Stimulated activated naive B cell treated with anti-CD40 and anti-IgM and Interleukin-4, amounts not matched to agents 10 μg/mL and 1 μg/mL and 100 μg/mL, for 72 hours (primary cell): ENCODE measurements at regions not wholly inside any gene's neighbourhood (a gene's known extent, or its start where the extent isn't known, plus 50 kb on each side); places are given as distances from the start of the nearest gene placed in this dataset.
"Not testable (repeated sequence)": the region's sequence is repeated elsewhere in the genome, so short reads cannot be mapped to it uniquely, and the experiment has no call there.

Source experiments
- ATAC-seq, 2 donors: fragments of 150-1000 bp; cut with Tn5 transposase; replicated peaks; 2 replicates each; pipeline ENCODE4 v1.10.0; 2021; ENCODE audit warnings: moderate library complexity in 1 of 2
- DNase-seq: peaks from one replicate; pipeline ENCODE4 v3.0.0; 2021
- H3K27ac Mint-ChIP-seq: one replicate; pipeline ENCODE4 v1.8.0; 2022; ENCODE audit warnings: mild to moderate bottlenecking, mixed read lengths
- H3K27me3 Mint-ChIP-seq, 2 donors: one replicate each; pipeline ENCODE4 v1.8.0; 2022; ENCODE audit warnings: mixed read lengths in 2 of 2
- H3K36me3 Mint-ChIP-seq, 2 donors: one replicate each; pipeline ENCODE4 v1.8.0; 2022; ENCODE audit warnings: mixed read lengths in 2 of 2, mild to moderate bottlenecking in 1 of 2
- H3K4me1 Mint-ChIP-seq, 2 donors: one replicate each; pipeline ENCODE4 v1.8.0; 2022; ENCODE audit warnings: mixed read lengths in 2 of 2, mild to moderate bottlenecking in 1 of 2
- H3K4me3 Mint-ChIP-seq, 2 donors: one replicate each; pipeline ENCODE4 v1.8.0; 2022; ENCODE audit warnings: mild to moderate bottlenecking in 2 of 2, mixed read lengths in 2 of 2, moderate library complexity in 1 of 2
- H3K9me3 Mint-ChIP-seq, 2 donors: one replicate each; pipeline ENCODE4 v1.8.0; 2022; ENCODE audit warnings: mixed read lengths in 2 of 2, mild to moderate bottlenecking in 1 of 2

DNA sequence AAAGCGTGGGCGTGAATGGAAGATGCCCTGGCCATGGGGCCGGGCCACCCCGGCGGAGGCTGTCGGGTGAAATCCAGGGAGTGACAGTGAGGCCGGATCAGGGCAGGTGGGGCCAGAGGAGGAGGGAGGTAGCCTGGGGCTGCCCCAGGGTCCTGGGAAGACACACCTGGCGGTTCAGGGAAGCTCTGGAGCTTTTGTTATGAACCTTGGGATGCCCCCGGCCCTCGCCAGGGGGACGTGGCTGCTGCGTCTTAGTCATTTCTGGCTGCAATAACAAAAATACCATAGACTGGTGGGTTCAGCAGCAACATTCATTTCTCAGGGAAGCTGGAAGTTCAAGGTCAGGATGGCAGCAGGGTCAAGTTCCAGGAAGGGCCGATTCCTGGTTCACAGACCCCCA, 66.3 kb downstream of the TMEM121 start:
- DNase-seq, H3K36me3 Mint-ChIP-seq, H3K4me3 Mint-ChIP-seq, H3K27me3 Mint-ChIP-seq, ATAC-seq, H3K9me3 Mint-ChIP-seq: not testable (repeated sequence)
- peaks cover 6 to 23% of the 10 kb centered on the region in 2 donors for H3K4me1 Mint-ChIP-seq
- peak overlapping the region; percentile 31 for H3K27ac Mint-ChIP-seq

- H3K9me3 Mint-ChIP-seq, H3K36me3 Mint-ChIP-seq, DNase-seq, H3K4me1 Mint-ChIP-seq, H3K27me3 Mint-ChIP-seq: not testable (repeated sequence)
- Mint-ChIP-seq H3K27ac (peak overlapping the region; percentile 82), H3K4me3 (peak overlapping the region in 1 of 2 donors; percentile 16)
- ATAC-seq = peak; percentile 26 to 38
Observed at GRCh38 chr14:105595346-105595745, 69.0 kb downstream of the TMEM121 start.

DNA sequence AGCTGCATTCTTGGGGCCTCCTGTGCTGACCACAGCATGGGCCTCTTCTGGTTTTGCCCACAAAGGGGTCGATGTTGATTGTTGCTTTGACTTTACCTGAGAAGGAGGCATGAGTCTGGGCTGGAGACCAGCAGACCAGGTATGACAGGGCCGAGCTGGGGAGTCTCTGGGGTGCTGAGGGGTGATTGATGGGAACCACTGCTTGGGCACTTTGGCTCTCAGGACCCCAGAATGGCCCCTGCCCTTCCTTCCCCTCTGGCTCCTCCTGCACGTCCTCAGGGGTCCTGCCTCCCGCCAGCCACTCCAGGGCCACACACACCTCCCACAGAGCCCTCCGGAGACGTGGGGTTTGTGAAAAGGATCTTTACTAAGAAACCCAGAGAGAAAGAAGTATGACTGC, 70.0 kb downstream of the TMEM121 start:
- not testable (repeated sequence) for DNase-seq, H3K4me1 Mint-ChIP-seq, H3K36me3 Mint-ChIP-seq, H3K9me3 Mint-ChIP-seq, H3K27me3 Mint-ChIP-seq, ATAC-seq
- Mint-ChIP-seq H3K4me3 (peak overlapping the region in 1 of 2 donors; percentile 12), H3K27ac (peak overlapping the region; percentile 89)

DNA sequence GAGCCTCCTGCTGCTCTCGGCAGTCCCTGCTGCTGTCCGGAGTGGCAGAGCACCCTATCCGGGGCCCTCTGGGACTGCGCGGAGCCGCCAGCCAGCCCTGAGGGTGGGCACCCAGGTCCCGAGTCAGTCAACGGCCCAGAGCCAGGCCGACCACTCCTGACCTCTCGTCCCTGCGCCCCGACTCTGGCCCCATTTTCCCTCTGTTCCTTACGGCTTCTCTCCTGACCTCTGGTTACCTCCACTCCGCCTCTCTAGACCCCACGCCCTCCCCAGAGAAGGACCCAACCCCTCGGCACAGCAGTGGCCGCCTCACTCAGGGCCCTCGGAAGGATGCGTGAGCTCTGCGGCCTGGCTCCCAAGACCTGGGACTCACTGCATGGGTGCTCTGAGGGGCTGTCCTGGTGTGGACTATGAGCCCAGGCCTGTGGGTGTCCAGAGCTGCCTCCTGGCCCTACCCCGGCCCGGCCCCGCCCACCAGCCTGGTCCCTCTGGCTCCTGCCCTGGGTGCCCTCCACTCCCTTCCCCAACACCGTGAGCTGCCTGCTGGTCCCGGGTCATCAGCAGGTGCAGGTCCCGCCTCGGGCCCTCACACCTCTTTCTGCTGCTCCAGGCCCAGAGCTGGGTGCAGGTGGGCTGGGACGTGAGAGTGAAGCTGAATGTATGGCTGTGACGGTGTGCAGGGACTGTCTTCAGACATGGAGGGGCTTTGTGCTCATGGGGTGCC, 71.8 kb downstream of the TMEM121 start:
- not testable (repeated sequence) for H3K4me3 Mint-ChIP-seq, DNase-seq, ATAC-seq, H3K27me3 Mint-ChIP-seq, H3K9me3 Mint-ChIP-seq, H3K27ac Mint-ChIP-seq
- Mint-ChIP-seq H3K4me1 (peaks cover 17 to 19% of the 10 kb centered on the region in 2 donors), H3K36me3 (peaks cover 14 to 18% of the 10 kb centered on the region in 2 donors)

GRCh38 chr14:105598925-105599586, 72.7 kb downstream of the TMEM121 start:
- DNase-seq, H3K9me3 Mint-ChIP-seq, ATAC-seq, H3K27me3 Mint-ChIP-seq: not testable (repeated sequence)
- H3K36me3 Mint-ChIP-seq = peaks cover 16 to 21% of the 10 kb centered on the region in 2 donors
- peaks cover 18 to 22% of the 10 kb centered on the region in 2 donors for H3K4me1 Mint-ChIP-seq
- H3K27ac Mint-ChIP-seq = peak overlapping the region; percentile 75
- peak overlapping the region in 1 of 2 donors; percentile 13 for H3K4me3 Mint-ChIP-seq

GRCh38 chr14:105600195-105600938, 74.0 kb downstream of the TMEM121 start:
- H3K4me1 Mint-ChIP-seq = peaks cover 22 to 28% of the 10 kb centered on the region in 2 donors
- ATAC-seq, H3K27me3 Mint-ChIP-seq, H3K9me3 Mint-ChIP-seq, H3K4me3 Mint-ChIP-seq, DNase-seq: not testable (repeated sequence)
- H3K27ac Mint-ChIP-seq = peak overlapping the region; percentile 42
- H3K36me3 Mint-ChIP-seq = peaks cover 16 to 21% of the 10 kb centered on the region in 2 donors

DNA sequence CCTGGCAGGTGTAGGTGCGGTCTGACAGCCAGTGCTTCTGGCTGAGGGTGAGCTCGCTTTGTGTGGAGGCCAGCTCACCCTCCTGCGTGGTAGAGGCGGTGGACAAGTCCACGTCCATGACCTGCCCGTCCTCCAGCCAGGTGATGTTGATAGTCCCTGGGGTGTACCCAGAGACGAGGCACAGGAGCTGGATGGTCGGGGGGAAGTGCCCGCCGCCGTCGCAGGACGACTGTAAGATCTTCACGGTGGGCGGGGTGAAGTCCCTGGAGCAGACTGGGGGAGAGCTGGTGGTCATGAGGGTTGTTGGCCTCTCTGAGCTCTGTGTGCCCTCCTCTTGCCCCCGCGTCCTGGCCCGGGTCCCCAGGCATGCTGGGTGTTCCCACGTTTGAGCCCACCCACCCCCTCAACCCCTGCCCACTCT, 74.6 kb downstream of the TMEM121 start:
- Mint-ChIP-seq H3K9me3 (no peaks in the 10 kb centered on the region), H3K4me3 (no peak overlapping the region), H3K27ac (no peak overlapping the region), H3K36me3 (peaks cover 14 to 21% of the 10 kb centered on the region in 2 donors), H3K27me3 (no peaks in the 10 kb centered on the region), H3K4me1 (peaks cover 24 to 34% of the 10 kb centered on the region in 2 donors)
- DNase-seq = no peak
- ATAC-seq = no peak

- Mint-ChIP-seq H3K27ac (peak overlapping the region; percentile 95), H3K36me3 (peaks cover 14 to 17% of the 10 kb centered on the region in 2 donors), H3K9me3 (no peaks in the 10 kb centered on the region), H3K4me1 (peaks cover 27 to 37% of the 10 kb centered on the region in 2 donors), H3K4me3 (peak overlapping the region; percentile 84 to 92), H3K27me3 (no peaks in the 10 kb centered on the region)
- ATAC-seq = no peak
- DNase-seq = no peak
Observed at GRCh38 chr14:105601360-105602242, 75.2 kb downstream of the TMEM121 start.

GRCh38 chr14:105602243-105602750, 75.9 kb downstream of the TMEM121 start:
- peak overlapping the region; percentile 84 to 92 for H3K4me3 Mint-ChIP-seq
- no peaks in the 10 kb centered on the region for H3K9me3 Mint-ChIP-seq
- ATAC-seq (no peak), DNase-seq (no peak)
- peaks cover 27 to 36% of the 10 kb centered on the region in 2 donors for H3K4me1 Mint-ChIP-seq
- H3K27me3 Mint-ChIP-seq = no peaks in the 10 kb centered on the region
- H3K27ac Mint-ChIP-seq = peak overlapping the region; percentile 95
- H3K36me3 Mint-ChIP-seq = peaks cover 14 to 16% of the 10 kb centered on the region in 2 donors

- Mint-ChIP-seq H3K36me3 (peaks cover 14 to 16% of the 10 kb centered on the region in 2 donors), H3K4me1 (peaks cover 27 to 36% of the 10 kb centered on the region in 2 donors), H3K4me3 (peak overlapping the region; percentile 84 to 92), H3K27ac (peak overlapping the region; percentile 95), H3K9me3 (no peaks in the 10 kb centered on the region), H3K27me3 (no peaks in the 10 kb centered on the region)
- no peak for DNase-seq
- peak in 1 of 2 donors; percentile 23 for ATAC-seq
Observed at GRCh38 chr14:105602799-105603793, 76.7 kb downstream of the TMEM121 start.

- Mint-ChIP-seq H3K36me3 (peaks cover 13 to 14% of the 10 kb centered on the region in 2 donors), H3K4me3 (peak overlapping the region; percentile 76 to 82), H3K27ac (peak overlapping the region; percentile 88), H3K4me1 (peaks cover 25 to 36% of the 10 kb centered on the region in 2 donors)
- peak; percentile 62 to 69 for ATAC-seq
- H3K9me3 Mint-ChIP-seq, H3K27me3 Mint-ChIP-seq: not testable (repeated sequence)
- DNase-seq = peak; percentile 46
Observed at GRCh38 chr14:105604531-105605463, 78.4 kb downstream of the TMEM121 start.
